ENCODE measurements at regions not wholly inside any gene's neighbourhood (a gene's known extent, or its start where the extent isn't known, plus 50 kb on each side); places are given as distances from the start of the nearest gene placed in this dataset.

- Mint-ChIP-seq H3K4me1 (ENCODE audit: low read depth, unreplicated experiment) (no peaks in the 10 kb centered on the region), H3K9me3 (ENCODE audit: unreplicated experiment) (no peaks in the 10 kb centered on the region), H3K27ac (ENCODE audit: unreplicated experiment) (no peak overlapping the region), H3K4me3 (ENCODE audit: unreplicated experiment) (no peak overlapping the region), H3K36me3 (ENCODE audit: insufficient read depth, unreplicated experiment) (no peaks in the 10 kb centered on the region), H3K27me3 (ENCODE audit: insufficient read depth, unreplicated experiment) (no peaks in the 10 kb centered on the region)
- Histone ChIP-seq H3K36me3 (ENCODE audit: control insufficient read depth, insufficient read depth, low read length) (no peaks in the 10 kb centered on the region), H3K9me3 (no peaks in the 10 kb centered on the region), H3K27me3 (replicated peaks; ENCODE audit: control insufficient read depth, insufficient read depth, low read length) (no peaks in the 10 kb centered on the region), H3K4me1 (no peaks in the 10 kb centered on the region), H3K4me3 (ENCODE audit: low read depth, low read length) (no peak overlapping the region)
- CTCF ChIA-PET, result no interaction called here
- intact Hi-C loops (cut with micrococcal nuclease; ENCODE audit: unreplicated experiment), result no loop called here
- TF ChIP-seq, protein P1, sequence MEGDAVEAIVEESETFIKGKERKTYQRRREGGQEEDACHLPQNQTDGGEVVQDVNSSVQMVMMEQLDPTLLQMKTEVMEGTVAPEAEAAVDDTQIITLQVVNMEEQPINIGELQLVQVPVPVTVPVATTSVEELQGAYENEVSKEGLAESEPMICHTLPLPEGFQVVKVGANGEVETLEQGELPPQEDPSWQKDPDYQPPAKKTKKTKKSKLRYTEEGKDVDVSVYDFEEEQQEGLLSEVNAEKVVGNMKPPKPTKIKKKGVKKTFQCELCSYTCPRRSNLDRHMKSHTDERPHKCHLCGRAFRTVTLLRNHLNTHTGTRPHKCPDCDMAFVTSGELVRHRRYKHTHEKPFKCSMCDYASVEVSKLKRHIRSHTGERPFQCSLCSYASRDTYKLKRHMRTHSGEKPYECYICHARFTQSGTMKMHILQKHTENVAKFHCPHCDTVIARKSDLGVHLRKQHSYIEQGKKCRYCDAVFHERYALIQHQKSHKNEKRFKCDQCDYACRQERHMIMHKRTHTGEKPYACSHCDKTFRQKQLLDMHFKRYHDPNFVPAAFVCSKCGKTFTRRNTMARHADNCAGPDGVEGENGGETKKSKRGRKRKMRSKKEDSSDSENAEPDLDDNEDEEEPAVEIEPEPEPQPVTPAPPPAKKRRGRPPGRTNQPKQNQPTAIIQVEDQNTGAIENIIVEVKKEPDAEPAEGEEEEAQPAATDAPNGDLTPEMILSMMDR (IDR thresholded peaks at IDR 0.05; ENCODE audit: insufficient read depth in 1 of 2, low read depth in 1 of 2, low read length in 1 of 2, severe bottlenecking in 1 of 2, unreplicated experiment in 1 of 2), result no peak
- POLR2A ChIA-PET, result no interaction called here
- BruUV-seq (replicated peaks), result no TSS peak
- no peak for DNase-seq
Measured at GRCh38 chr10:10508211-10508610, 509.5 kb upstream of the CELF2 start.

GRCh38 chr10:10510179-10510578, 507.5 kb upstream of the CELF2 start:
- Histone ChIP-seq H3K4me3 (ENCODE audit: low read depth, low read length) (no peak overlapping the region), H3K9me3 (no peaks in the 10 kb centered on the region), H3K4me1 (no peaks in the 10 kb centered on the region), H3K36me3 (ENCODE audit: control insufficient read depth, insufficient read depth, low read length) (no peaks in the 10 kb centered on the region), H3K27me3 (replicated peaks; ENCODE audit: control insufficient read depth, insufficient read depth, low read length) (no peaks in the 10 kb centered on the region)
- H3K36me3 Mint-ChIP-seq (ENCODE audit: insufficient read depth, unreplicated experiment), result no peaks in the 10 kb centered on the region
- intact Hi-C loops (cut with micrococcal nuclease; ENCODE audit: unreplicated experiment), result no loop called here
- ChIA-PET CTCF (no interaction called here), POLR2A (no interaction called here)
- no TSS peak for BruUV-seq (replicated peaks)
- TF ChIP-seq, protein P1 (IDR thresholded peaks at IDR 0.05; ENCODE audit: insufficient read depth in 1 of 2, low read depth in 1 of 2, low read length in 1 of 2, severe bottlenecking in 1 of 2, unreplicated experiment in 1 of 2), result no peak
- peaks cover 6% of the 10 kb centered on the region for H3K27me3 Mint-ChIP-seq (ENCODE audit: insufficient read depth, unreplicated experiment)
- H3K27ac Mint-ChIP-seq (ENCODE audit: unreplicated experiment), result no peak overlapping the region
- H3K4me3 Mint-ChIP-seq (ENCODE audit: unreplicated experiment), result no peak overlapping the region
- DNase-seq, result no peak
- H3K9me3 Mint-ChIP-seq (ENCODE audit: unreplicated experiment), result no peaks in the 10 kb centered on the region
- no peaks in the 10 kb centered on the region for H3K4me1 Mint-ChIP-seq (ENCODE audit: low read depth, unreplicated experiment)

- no TSS peak for BruUV-seq (replicated peaks)
- H3K4me3 Mint-ChIP-seq (ENCODE audit: unreplicated experiment), result no peak overlapping the region
- H3K27me3 Mint-ChIP-seq (ENCODE audit: insufficient read depth, unreplicated experiment), result peaks cover 6% of the 10 kb centered on the region
- ChIA-PET POLR2A (no interaction called here), CTCF (no interaction called here)
- no peak overlapping the region for H3K4me3 ChIP-seq (ENCODE audit: low read depth, low read length)
- no peak overlapping the region for H3K27ac Mint-ChIP-seq (ENCODE audit: unreplicated experiment)
- no peaks in the 10 kb centered on the region for H3K4me1 Mint-ChIP-seq (ENCODE audit: low read depth, unreplicated experiment)
- DNase-seq, result no peak
- H3K27me3 ChIP-seq (replicated peaks; ENCODE audit: control insufficient read depth, insufficient read depth, low read length), result no peaks in the 10 kb centered on the region; the same call in 1 of the 2 replicates
- H3K36me3 Mint-ChIP-seq (ENCODE audit: insufficient read depth, unreplicated experiment), result no peaks in the 10 kb centered on the region
- intact Hi-C loops (cut with micrococcal nuclease; ENCODE audit: unreplicated experiment), result no loop called here
- TF ChIP-seq, protein P1 (IDR thresholded peaks at IDR 0.05; ENCODE audit: insufficient read depth in 1 of 2, low read depth in 1 of 2, low read length in 1 of 2, severe bottlenecking in 1 of 2, unreplicated experiment in 1 of 2), result no peak
- no peaks in the 10 kb centered on the region for H3K9me3 Mint-ChIP-seq (ENCODE audit: unreplicated experiment)
- no peaks in the 10 kb centered on the region for H3K36me3 ChIP-seq (ENCODE audit: control insufficient read depth, insufficient read depth, low read length)
- H3K9me3 ChIP-seq, result no peaks in the 10 kb centered on the region
- no peaks in the 10 kb centered on the region for H3K4me1 ChIP-seq
Measured at GRCh38 chr10:10513067-10513466, 504.6 kb upstream of the CELF2 start.
